ENCODE measurements at regions not wholly inside any gene's neighbourhood (a gene's known extent, or its start where the extent isn't known, plus 50 kb on each side); places are given as distances from the start of the nearest gene placed in this dataset.

GRCh38 chr6:142530566-142530965 lies 228.8 kb downstream of the ADGRG6 start:
- peaks cover 8% of the 10 kb centered on the region for H3K4me1 Mint-ChIP-seq (ENCODE audit: low read depth, unreplicated experiment)
- peaks cover 4% of the 10 kb centered on the region for H3K36me3 Mint-ChIP-seq (ENCODE audit: insufficient read depth, unreplicated experiment)
- TF ChIP-seq, protein P1, sequence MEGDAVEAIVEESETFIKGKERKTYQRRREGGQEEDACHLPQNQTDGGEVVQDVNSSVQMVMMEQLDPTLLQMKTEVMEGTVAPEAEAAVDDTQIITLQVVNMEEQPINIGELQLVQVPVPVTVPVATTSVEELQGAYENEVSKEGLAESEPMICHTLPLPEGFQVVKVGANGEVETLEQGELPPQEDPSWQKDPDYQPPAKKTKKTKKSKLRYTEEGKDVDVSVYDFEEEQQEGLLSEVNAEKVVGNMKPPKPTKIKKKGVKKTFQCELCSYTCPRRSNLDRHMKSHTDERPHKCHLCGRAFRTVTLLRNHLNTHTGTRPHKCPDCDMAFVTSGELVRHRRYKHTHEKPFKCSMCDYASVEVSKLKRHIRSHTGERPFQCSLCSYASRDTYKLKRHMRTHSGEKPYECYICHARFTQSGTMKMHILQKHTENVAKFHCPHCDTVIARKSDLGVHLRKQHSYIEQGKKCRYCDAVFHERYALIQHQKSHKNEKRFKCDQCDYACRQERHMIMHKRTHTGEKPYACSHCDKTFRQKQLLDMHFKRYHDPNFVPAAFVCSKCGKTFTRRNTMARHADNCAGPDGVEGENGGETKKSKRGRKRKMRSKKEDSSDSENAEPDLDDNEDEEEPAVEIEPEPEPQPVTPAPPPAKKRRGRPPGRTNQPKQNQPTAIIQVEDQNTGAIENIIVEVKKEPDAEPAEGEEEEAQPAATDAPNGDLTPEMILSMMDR (IDR thresholded peaks at IDR 0.05; ENCODE audit: unreplicated experiment), result no peak
- intact Hi-C loops (cut with micrococcal nuclease; ENCODE audit: unreplicated experiment), result no loop called here
- BruUV-seq (replicated peaks), result no TSS peak
- DNase-seq, result no peak
- CTCF ChIA-PET, result no interaction called here
- no peak overlapping the region for H3K4me3 Mint-ChIP-seq (ENCODE audit: low read depth, unreplicated experiment)
- peaks cover 3% of the 10 kb centered on the region for H3K9me3 Mint-ChIP-seq (ENCODE audit: low read depth, unreplicated experiment)
- peaks cover 22% of the 10 kb centered on the region for H3K27me3 Mint-ChIP-seq (ENCODE audit: unreplicated experiment)
- no peak overlapping the region for H3K27ac Mint-ChIP-seq (ENCODE audit: unreplicated experiment)

- no TSS peak for BruUV-seq (replicated peaks)
- TF ChIP-seq, protein P1 (IDR thresholded peaks at IDR 0.05; ENCODE audit: unreplicated experiment), result no peak
- Mint-ChIP-seq H3K9me3 (ENCODE audit: low read depth, unreplicated experiment) (peaks cover 3% of the 10 kb centered on the region), H3K27ac (ENCODE audit: unreplicated experiment) (no peak overlapping the region), H3K36me3 (ENCODE audit: insufficient read depth, unreplicated experiment) (peaks cover 5% of the 10 kb centered on the region), H3K4me3 (ENCODE audit: low read depth, unreplicated experiment) (no peak overlapping the region), H3K4me1 (ENCODE audit: low read depth, unreplicated experiment) (peaks cover 8% of the 10 kb centered on the region), H3K27me3 (ENCODE audit: unreplicated experiment) (peaks cover 22% of the 10 kb centered on the region)
- intact Hi-C loops (cut with micrococcal nuclease; ENCODE audit: unreplicated experiment), result no loop called here
- DNase-seq, result no peak
- CTCF ChIA-PET, result no interaction called here
Observed at GRCh38 chr6:142531727-142532126, 229.9 kb downstream of the ADGRG6 start.

GRCh38 chr6:142534076-142534475 lies 232.3 kb downstream of the ADGRG6 start:
- peaks cover 14% of the 10 kb centered on the region for H3K27me3 Mint-ChIP-seq (ENCODE audit: unreplicated experiment)
- no peak overlapping the region for H3K27ac Mint-ChIP-seq (ENCODE audit: unreplicated experiment)
- H3K4me1 Mint-ChIP-seq (ENCODE audit: low read depth, unreplicated experiment), result peaks cover 8% of the 10 kb centered on the region
- no peak overlapping the region for H3K4me3 Mint-ChIP-seq (ENCODE audit: low read depth, unreplicated experiment)
- H3K36me3 Mint-ChIP-seq (ENCODE audit: insufficient read depth, unreplicated experiment), result peaks cover 5% of the 10 kb centered on the region
- DNase-seq, result no peak
- CTCF ChIA-PET, result no interaction called here
- H3K9me3 Mint-ChIP-seq (ENCODE audit: low read depth, unreplicated experiment), result peaks cover 3% of the 10 kb centered on the region
- intact Hi-C loops (cut with micrococcal nuclease; ENCODE audit: unreplicated experiment), result no loop called here
- no TSS peak for BruUV-seq (replicated peaks)
- TF ChIP-seq, protein P1 (IDR thresholded peaks at IDR 0.05; ENCODE audit: unreplicated experiment), result no peak

DNA sequence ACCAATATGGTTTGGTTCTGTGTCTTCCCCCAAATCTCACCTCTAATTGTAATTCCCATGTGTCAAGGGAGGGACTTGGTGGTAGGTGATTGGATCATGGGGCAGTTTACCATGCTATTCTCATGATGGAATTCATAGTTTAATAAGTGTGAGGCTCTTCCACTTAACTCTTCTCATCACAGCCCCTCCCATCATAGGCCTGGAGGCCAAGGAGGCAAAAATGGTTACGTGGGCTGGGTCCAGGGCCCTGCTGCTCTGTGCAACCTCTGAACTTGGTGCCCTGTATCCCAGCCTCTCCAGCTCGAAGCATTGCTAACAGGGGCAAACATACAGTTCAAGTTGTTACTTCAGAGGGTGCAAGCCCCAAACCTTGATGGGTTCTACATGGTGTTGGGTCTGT lies 232.7 kb downstream of the ADGRG6 start:
- Mint-ChIP-seq H3K27me3 (ENCODE audit: unreplicated experiment) (peaks cover 14% of the 10 kb centered on the region), H3K9me3 (ENCODE audit: low read depth, unreplicated experiment) (peaks cover 3% of the 10 kb centered on the region), H3K36me3 (ENCODE audit: insufficient read depth, unreplicated experiment) (peaks cover 5% of the 10 kb centered on the region), H3K27ac (ENCODE audit: unreplicated experiment) (no peak overlapping the region), H3K4me3 (ENCODE audit: low read depth, unreplicated experiment) (no peak overlapping the region), H3K4me1 (ENCODE audit: low read depth, unreplicated experiment) (peaks cover 8% of the 10 kb centered on the region)
- CTCF ChIA-PET, result no interaction called here
- BruUV-seq (replicated peaks), result no TSS peak
- intact Hi-C loops (cut with micrococcal nuclease; ENCODE audit: unreplicated experiment), result no loop called here
- DNase-seq, result no peak
- TF ChIP-seq, protein P1 (IDR thresholded peaks at IDR 0.05; ENCODE audit: unreplicated experiment), result no peak

Measured in Calu3 (cell line).